Left lung (tissue), 4 donors: ENCODE measurements at regions not wholly inside any gene's neighbourhood (a gene's known extent, or its start where the extent isn't known, plus 50 kb on each side); places are given as distances from the start of the nearest gene placed in this dataset.

Experiments
- ATAC-seq: fragments of 200-7000 bp; cut with Tn5 transposase; one replicate; pipeline ENCODE4 v1.9.1; 2020; ENCODE audit warnings: moderate library complexity
- DNase-seq, 4 donors: peaks; one replicate each; pipeline ENCODE4 v3.0.0-alpha.2; 2013 to 2020
- H3K27ac ChIP-seq, 2 donors: fragments of 200-600 bp; sonication (generic) in 1 of 2; one replicate each; pipeline versions ENCODE4 v1.5.0 to v1.8.0; 2020 to 2021
- H3K27me3 ChIP-seq, 2 donors: fragments of 200-600 bp; sonication (generic) in 1 of 2; one replicate each; pipeline versions ENCODE4 v1.5.0 to v1.8.0; 2020 to 2021
- H3K36me3 ChIP-seq, 2 donors: fragments of 200-600 bp; sonication (generic) in 1 of 2; one replicate each; pipeline versions ENCODE4 v1.5.0 to v1.8.0; 2020 to 2021
- H3K4me1 ChIP-seq, 2 donors: fragments of 200-600 bp; one replicate each; pipeline ENCODE4 v1.8.0; 2021
- H3K4me3 ChIP-seq, 2 donors: fragments of 200-600 bp; sonication (generic) in 1 of 2; one replicate each; pipeline versions ENCODE4 v1.5.0 to v1.8.0; 2020 to 2021; ENCODE audit warnings: mild to moderate bottlenecking in 1 of 2
- H3K9me3 ChIP-seq, 2 donors: fragments of 200-600 bp; sonication (generic) in 1 of 2; one replicate each; pipeline versions ENCODE4 v1.5.0 to v1.8.0; 2020 to 2021
- intact Hi-C, 2 donors: fragments of 100-400 bp; cut with DNase I; formaldehyde crosslinking; loops; one replicate each; pipeline versions ENCODE4 v1.11.2 to v1.14.2; 2022
- TF ChIP-seq, protein P1 (sequence below), 2 donors: fragments of 200-600 bp; sonication (generic) in 1 of 2; IDR thresholded peaks; one replicate each; pipeline versions ENCODE4 v1.5.0 to v1.8.0; 2021; ENCODE audit warnings: antibody characterized with exemption in 2 of 2
- donor health status: DM: no; HTN: yes; CAD: no.
- donor health status: DM: no; HTN: no; CAD: no.

DNA sequence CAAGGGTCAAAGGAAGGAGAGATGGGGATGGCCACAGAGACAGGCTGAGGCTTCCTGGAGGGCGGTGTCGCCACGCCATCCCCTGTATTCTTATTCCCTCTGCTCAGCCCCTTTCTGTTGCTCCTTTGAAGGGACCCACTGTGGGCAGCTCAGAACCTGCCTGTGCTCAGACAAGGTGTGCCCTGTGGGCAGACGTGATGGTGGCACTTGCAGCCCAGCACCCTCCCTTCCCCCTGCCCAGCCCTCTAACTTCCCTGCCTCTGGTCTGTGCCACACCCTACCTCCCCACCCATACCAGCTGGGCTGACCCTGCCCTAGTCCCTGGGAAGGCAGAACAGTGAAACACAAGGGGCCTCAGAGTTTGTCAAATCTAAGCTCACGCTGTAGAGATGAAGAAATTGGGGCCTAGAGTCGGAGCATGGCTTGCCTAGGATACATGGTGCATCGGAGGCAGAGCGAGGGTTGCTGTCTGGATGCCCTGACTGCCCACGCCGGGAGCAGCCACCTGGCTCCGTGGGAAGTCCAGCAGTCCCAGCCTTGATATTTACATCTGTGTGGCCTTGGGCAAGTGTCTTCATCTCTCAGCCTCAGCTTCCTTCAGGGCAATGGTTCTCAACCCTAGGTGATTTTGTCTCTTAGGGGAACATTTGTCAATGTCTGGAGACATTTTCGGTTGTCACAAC, 68.6 kb upstream of the RUNX3 start:
- DNase-seq: no peak
- H3K9me3 ChIP-seq: no peaks in the 10 kb centered on the region
- no peak overlapping the region for H3K4me3 ChIP-seq
- intact Hi-C loops: no loop called here
- H3K36me3 ChIP-seq: no peaks in the 10 kb centered on the region
- H3K4me1 ChIP-seq: no peaks in the 10 kb centered on the region
- TF ChIP-seq, protein P1, sequence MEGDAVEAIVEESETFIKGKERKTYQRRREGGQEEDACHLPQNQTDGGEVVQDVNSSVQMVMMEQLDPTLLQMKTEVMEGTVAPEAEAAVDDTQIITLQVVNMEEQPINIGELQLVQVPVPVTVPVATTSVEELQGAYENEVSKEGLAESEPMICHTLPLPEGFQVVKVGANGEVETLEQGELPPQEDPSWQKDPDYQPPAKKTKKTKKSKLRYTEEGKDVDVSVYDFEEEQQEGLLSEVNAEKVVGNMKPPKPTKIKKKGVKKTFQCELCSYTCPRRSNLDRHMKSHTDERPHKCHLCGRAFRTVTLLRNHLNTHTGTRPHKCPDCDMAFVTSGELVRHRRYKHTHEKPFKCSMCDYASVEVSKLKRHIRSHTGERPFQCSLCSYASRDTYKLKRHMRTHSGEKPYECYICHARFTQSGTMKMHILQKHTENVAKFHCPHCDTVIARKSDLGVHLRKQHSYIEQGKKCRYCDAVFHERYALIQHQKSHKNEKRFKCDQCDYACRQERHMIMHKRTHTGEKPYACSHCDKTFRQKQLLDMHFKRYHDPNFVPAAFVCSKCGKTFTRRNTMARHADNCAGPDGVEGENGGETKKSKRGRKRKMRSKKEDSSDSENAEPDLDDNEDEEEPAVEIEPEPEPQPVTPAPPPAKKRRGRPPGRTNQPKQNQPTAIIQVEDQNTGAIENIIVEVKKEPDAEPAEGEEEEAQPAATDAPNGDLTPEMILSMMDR (IDR thresholded peaks at IDR 0.05): no peak
- H3K27ac ChIP-seq: no peak overlapping the region
- no peaks in the 10 kb centered on the region for H3K27me3 ChIP-seq
- no peak for ATAC-seq

DNA sequence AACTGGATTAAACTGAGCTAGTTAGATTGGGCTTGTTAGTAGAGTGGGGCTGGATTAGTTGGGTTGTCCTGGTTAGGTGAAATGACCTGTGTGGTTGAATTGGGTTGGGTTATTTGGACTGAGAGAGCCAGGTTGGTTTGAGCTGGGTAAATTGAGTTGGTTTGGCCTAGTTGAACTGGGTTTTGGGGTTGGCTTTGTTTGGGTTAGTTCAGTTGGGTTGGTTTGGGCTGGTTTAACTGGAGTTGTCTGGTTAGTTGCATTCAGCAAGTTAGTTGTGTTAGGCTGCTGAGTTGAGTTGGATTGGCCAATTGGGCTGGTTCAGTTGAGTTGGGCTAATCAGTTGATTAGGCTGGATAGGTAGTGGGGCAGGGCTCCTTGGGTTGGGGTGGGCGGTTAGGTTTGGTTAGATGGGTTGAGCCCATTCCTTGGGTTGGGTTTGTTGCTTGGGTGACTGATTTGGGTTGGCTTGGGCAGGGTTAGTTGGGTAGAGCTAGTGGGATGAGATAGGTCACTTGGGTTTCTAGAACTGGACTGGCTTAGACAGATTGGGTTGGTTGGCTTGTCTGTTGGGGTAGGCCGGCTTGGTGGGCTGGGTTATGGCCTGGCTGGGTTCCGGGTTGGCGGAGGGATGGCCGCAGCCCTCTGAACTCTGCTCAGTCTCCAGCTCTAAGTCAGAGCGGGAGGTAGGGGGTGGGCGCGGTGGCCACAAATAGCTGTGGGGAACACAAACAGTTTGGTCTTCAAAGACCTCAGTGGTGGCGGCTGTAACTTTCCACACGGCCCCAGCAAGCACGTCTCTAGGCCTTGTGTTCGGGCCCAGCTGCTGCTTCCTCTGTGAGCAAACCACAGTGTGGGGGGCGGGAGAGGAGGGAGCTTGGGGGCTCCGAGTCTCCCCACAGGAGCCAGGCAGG, 67.2 kb upstream of the RUNX3 start:
- H3K27me3 ChIP-seq: peaks cover 0 to 7% of the 10 kb centered on the region in 2 donors
- H3K4me3 ChIP-seq: no peak overlapping the region
- intact Hi-C loops: no loop called here
- ATAC-seq (no peak), DNase-seq (no peak)
- TF ChIP-seq, protein P1 (IDR thresholded peaks at IDR 0.05): no peak
- H3K4me1 ChIP-seq: no peaks in the 10 kb centered on the region
- no peaks in the 10 kb centered on the region for H3K36me3 ChIP-seq
- H3K27ac ChIP-seq: no peak overlapping the region
- H3K9me3 ChIP-seq: no peaks in the 10 kb centered on the region

DNA sequence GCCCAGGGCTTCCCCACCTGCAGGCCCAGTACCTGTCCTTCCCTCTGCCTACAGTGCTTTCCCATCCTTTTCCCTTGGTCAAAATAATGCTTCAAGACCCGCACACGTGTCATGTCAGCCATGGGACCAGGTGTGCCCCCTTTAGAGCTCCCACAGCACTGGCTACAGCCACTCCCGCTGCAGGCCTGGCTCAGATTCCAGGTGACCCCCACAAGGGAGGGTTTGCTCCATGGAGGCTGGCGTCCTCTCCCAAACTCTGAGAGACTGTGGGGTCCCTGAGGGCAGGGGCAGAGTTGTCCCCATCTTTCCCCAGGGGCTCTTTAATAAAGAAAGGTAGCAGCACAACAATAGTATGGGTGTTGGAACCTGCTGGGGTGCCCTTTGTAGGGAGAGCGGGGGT, 66.4 kb upstream of the RUNX3 start:
- TF ChIP-seq, protein P1 (IDR thresholded peaks at IDR 0.05): no peak
- H3K4me3 ChIP-seq: no peak overlapping the region
- H3K27ac ChIP-seq: no peak overlapping the region
- H3K36me3 ChIP-seq: no peaks in the 10 kb centered on the region
- no peak for ATAC-seq
- no peak for DNase-seq
- H3K27me3 ChIP-seq: peaks cover 0 to 10% of the 10 kb centered on the region in 2 donors
- no peaks in the 10 kb centered on the region for H3K9me3 ChIP-seq
- H3K4me1 ChIP-seq: no peaks in the 10 kb centered on the region
- intact Hi-C loops: no loop called here

DNA sequence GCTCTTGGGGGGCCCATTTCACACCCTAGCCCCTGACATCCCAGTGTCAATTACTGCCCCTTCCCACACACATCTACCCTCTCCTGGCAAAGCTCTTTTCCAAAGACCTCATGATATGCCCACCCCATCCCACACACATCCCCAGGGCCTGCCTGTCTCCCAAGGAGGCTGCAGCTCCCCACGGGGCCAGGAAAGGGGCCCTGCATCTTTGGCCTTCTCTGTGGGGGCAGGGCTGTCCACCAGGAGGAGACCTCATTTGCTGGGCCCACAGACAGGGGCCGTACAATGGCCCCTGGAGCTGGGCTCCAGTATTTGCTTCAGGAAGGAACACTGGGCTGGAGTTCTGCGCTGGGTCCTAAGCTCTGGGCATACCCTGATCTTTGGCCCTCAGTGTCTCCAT, 65.6 kb upstream of the RUNX3 start:
- no peaks in the 10 kb centered on the region for H3K9me3 ChIP-seq
- ATAC-seq: no peak
- no peaks in the 10 kb centered on the region for H3K36me3 ChIP-seq

DNA sequence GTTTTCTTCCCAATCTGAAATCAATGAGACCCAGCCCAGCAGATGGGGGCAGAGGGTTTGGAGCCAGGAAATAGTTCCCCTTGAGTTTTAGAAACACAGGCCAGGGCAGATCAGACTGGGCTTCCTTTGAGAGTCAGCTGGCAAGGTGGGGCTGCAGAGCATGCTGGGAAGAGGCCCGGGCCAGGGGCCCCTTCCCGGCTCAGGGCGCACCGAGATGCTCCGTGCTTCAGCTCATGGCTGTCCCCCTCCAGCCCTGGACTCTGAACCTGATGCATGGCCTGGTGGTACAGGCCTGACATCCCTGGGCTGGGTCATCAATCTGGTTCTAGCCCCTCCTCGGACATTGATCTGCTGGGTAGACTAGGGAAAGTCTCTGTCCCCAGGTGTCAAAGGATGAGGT, 65.1 kb upstream of the RUNX3 start:
- TF ChIP-seq, protein P1 (IDR thresholded peaks at IDR 0.05): no peak

More for the DNA sequence above, 65.6 kb upstream of the RUNX3 start:
- H3K27ac ChIP-seq: no peak overlapping the region
- H3K27me3 ChIP-seq: peaks cover 0 to 16% of the 10 kb centered on the region in 2 donors
- no peak for DNase-seq
- H3K4me1 ChIP-seq: no peaks in the 10 kb centered on the region
- intact Hi-C loops: no loop called here
- TF ChIP-seq, protein P1 (IDR thresholded peaks at IDR 0.05): no peak
- H3K4me3 ChIP-seq: no peak overlapping the region

More for the DNA sequence above, 65.1 kb upstream of the RUNX3 start:
- Histone ChIP-seq H3K4me3 (no peak overlapping the region), H3K27ac (no peak overlapping the region), H3K9me3 (no peaks in the 10 kb centered on the region), H3K4me1 (no peaks in the 10 kb centered on the region), H3K36me3 (no peaks in the 10 kb centered on the region), H3K27me3 (peaks cover 0 to 20% of the 10 kb centered on the region in 2 donors)
- no peak for DNase-seq
- intact Hi-C loops: no loop called here
- ATAC-seq: no peak
